CD4-positive, CD25-positive, alpha-beta regulatory T cell (primary cell): ENCODE measurements at regions not wholly inside any gene's neighbourhood (a gene's known extent, or its start where the extent isn't known, plus 50 kb on each side); places are given as distances from the start of the nearest gene placed in this dataset.

Experiments used
- ATAC-seq, 2 donors: fragments of 150-1000 bp; cut with Tn5 transposase; one replicate each; pipeline ENCODE4 v1.10.0; 2021; ENCODE audit warnings: low read depth in 2 of 2, moderate number of reproducible peaks in 2 of 2, moderate library complexity in 1 of 2
- DNase-seq, 3 donors: peaks; one replicate each; pipeline versions ENCODE4 v3.0.0 to v3.0.0-alpha.2; 2012 to 2022; ENCODE audit warnings: mixed read lengths in 1 of 3
- H3K27ac ChIP-seq: one replicate; pipeline ENCODE4 v1.7.0; 2013; ENCODE audit warnings: mild to moderate bottlenecking, low read length; ENCODE audit not compliant: insufficient read depth, poor library complexity, severe bottlenecking
- H3K27me3 ChIP-seq: one replicate; pipeline ENCODE4 v1.7.0; 2013; ENCODE audit warnings: low read length; ENCODE audit not compliant: control insufficient read depth, insufficient read depth
- H3K36me3 ChIP-seq: one replicate; pipeline ENCODE4 v1.7.0; 2013; ENCODE audit warnings: mild to moderate bottlenecking, low read length, moderate library complexity; ENCODE audit not compliant: control insufficient read depth, insufficient read depth
- H3K4me1 ChIP-seq: 2 replicates; pipeline ENCODE4 v1.7.0; 2013; ENCODE audit warnings: mild to moderate bottlenecking, low read length; ENCODE audit not compliant: insufficient read depth, control insufficient read depth, poor library complexity, severe bottlenecking
- H3K4me3 ChIP-seq: one replicate; pipeline ENCODE4 v1.7.0; 2013; ENCODE audit warnings: low read depth, mild to moderate bottlenecking, low read length, moderate library complexity
- H3K9me3 ChIP-seq, 2 experiments: 1 replicate in 1 of 2; 2 replicates in 1 of 2; pipeline ENCODE4 v1.7.0; 2013; ENCODE audit warnings: low read length in 2 of 2, mild to moderate bottlenecking in 1 of 2, moderate library complexity in 1 of 2; ENCODE audit not compliant: control insufficient read depth in 2 of 2
- H3K27ac Mint-ChIP-seq, 3 donors: one replicate each; pipeline ENCODE4 v1.8.0; 2020 to 2022; ENCODE audit warnings: mild to moderate bottlenecking in 3 of 3, mixed read lengths in 3 of 3, moderate library complexity in 2 of 3
- H3K27me3 Mint-ChIP-seq: one replicate; pipeline ENCODE4 v1.8.0; 2022; ENCODE audit warnings: mild to moderate bottlenecking, mixed read lengths
- H3K36me3 Mint-ChIP-seq: one replicate; pipeline ENCODE4 v1.8.0; 2020; ENCODE audit warnings: mixed read lengths
- H3K4me1 Mint-ChIP-seq, 4 donors: one replicate each; pipeline ENCODE4 v1.8.0; 2020 to 2022; ENCODE audit warnings: mixed read lengths in 4 of 4, mild to moderate bottlenecking in 1 of 4
- H3K4me3 Mint-ChIP-seq, 4 donors: one replicate each; pipeline ENCODE4 v1.8.0; 2020 to 2022; ENCODE audit warnings: mild to moderate bottlenecking in 4 of 4, mixed read lengths in 4 of 4, moderate library complexity in 3 of 4
- H3K9me3 Mint-ChIP-seq, 7 donors: one replicate each; pipeline ENCODE4 v1.8.0; 2020 to 2022; ENCODE audit warnings: mixed read lengths in 7 of 7, mild to moderate bottlenecking in 3 of 7, moderate library complexity in 2 of 7

DNA sequence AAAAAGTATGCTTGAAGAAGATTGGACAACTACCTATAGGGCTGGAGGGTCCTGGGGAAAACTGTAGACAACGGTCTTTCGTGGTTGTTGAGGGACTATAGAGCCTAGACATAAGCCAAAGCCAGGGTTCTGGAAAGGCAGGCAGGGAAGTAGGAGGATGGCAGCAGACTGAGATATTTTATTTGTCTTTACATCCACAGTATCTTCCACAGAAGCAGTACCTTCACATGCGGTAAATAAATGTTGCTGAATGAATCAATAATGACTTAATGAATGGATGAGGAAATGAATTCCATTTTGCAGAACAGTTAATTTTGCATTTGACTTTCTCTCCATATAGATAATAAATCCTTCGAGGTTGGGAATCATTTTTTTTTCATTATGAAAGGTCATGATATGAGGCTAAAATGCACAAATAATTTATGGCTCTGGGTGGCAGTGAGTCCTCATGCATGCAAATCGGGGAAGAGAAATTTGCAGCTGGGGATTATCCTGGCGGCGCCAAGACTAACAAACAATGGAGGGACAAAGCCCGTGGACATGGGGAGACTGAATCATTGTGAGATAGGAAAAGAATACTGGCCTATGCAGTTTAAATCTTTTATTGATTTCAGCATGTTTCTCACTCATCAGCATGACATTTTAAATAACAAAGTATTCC lies 102.0 kb downstream of the ERCC5 start:
- no peaks in the 10 kb centered on the region for H3K27me3 ChIP-seq
- H3K4me3 ChIP-seq = no peak overlapping the region
- H3K4me1 Mint-ChIP-seq = no peaks in the 10 kb centered on the region
- H3K4me3 Mint-ChIP-seq = no peak overlapping the region
- no peaks in the 10 kb centered on the region for H3K4me1 ChIP-seq
- H3K27me3 Mint-ChIP-seq = peaks cover 4% of the 10 kb centered on the region
- H3K36me3 Mint-ChIP-seq = no peaks in the 10 kb centered on the region
- ATAC-seq (no peak), DNase-seq (no peak)
- no peak overlapping the region for H3K27ac ChIP-seq
- H3K27ac Mint-ChIP-seq = no peak overlapping the region
- H3K36me3 ChIP-seq = no peaks in the 10 kb centered on the region
- H3K9me3 Mint-ChIP-seq = peaks cover 0 to 4% (median 0%) of the 10 kb centered on the region in 7 donors
- no peaks in the 10 kb centered on the region for H3K9me3 ChIP-seq

DNA sequence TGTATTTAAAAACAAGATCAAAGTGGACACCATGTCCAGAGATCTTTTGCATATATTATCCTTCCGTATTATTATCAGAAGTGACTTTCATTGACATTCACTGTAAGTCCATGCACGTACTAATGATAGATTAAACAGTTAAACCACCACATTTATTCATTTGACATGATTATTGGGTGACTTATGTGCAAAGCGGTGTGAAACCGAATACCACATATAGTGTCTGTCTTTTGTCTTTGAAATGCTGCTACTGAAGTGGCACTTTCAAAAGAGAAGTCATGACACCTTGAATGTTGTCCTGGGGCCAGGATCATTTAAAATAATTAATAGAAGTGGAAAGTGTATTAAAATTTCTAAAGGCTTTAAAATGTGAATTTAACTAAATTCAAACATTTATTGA lies 100.1 kb downstream of the ERCC5 start:
- H3K27ac Mint-ChIP-seq = no peak overlapping the region
- H3K36me3 Mint-ChIP-seq = no peaks in the 10 kb centered on the region
- H3K4me1 Mint-ChIP-seq = no peaks in the 10 kb centered on the region
- H3K36me3 ChIP-seq = no peaks in the 10 kb centered on the region
- no peaks in the 10 kb centered on the region for H3K4me1 ChIP-seq
- H3K9me3 ChIP-seq = no peaks in the 10 kb centered on the region
- no peak for DNase-seq
- H3K9me3 Mint-ChIP-seq = peaks cover 0 to 8% (median 2%) of the 10 kb centered on the region in 7 donors
- no peak for ATAC-seq
- peaks cover 4% of the 10 kb centered on the region for H3K27me3 Mint-ChIP-seq
- H3K4me3 ChIP-seq = no peak overlapping the region
- H3K27ac ChIP-seq = no peak overlapping the region
- no peak overlapping the region for H3K4me3 Mint-ChIP-seq
- no peaks in the 10 kb centered on the region for H3K27me3 ChIP-seq

DNA sequence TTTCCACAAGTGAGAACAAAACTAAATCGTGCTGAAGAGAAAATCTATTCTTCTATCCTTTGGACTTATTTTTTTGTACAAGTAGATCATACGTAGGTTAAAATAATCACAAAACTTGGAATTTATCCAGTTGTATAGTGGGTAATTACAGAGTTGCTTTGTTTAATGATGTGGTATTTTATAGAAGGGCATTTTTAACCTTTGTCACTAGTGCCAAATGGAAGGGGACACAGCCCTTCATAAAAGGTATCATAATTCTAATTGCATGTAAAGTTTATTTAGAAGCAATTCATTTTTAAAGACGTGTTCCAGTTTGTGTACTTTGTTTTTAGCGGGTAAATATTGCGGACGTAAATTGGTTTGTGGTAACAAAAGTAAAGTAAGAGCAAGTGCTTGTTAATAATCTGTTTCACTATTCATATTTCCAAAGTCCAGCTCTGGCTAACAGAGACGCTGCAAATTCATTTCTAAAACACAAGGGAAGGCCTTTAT lies 99.5 kb downstream of the ERCC5 start:
- no peak for DNase-seq
- Mint-ChIP-seq H3K9me3 (peaks cover 0 to 8% (median 2%) of the 10 kb centered on the region in 7 donors), H3K27ac (no peak overlapping the region), H3K4me1 (no peaks in the 10 kb centered on the region), H3K36me3 (no peaks in the 10 kb centered on the region), H3K27me3 (peaks cover 4% of the 10 kb centered on the region), H3K4me3 (no peak overlapping the region)
- Histone ChIP-seq H3K27ac (no peak overlapping the region), H3K4me3 (no peak overlapping the region), H3K27me3 (no peaks in the 10 kb centered on the region), H3K9me3 (no peaks in the 10 kb centered on the region), H3K36me3 (no peaks in the 10 kb centered on the region), H3K4me1 (no peaks in the 10 kb centered on the region)
- ATAC-seq = no peak

DNA sequence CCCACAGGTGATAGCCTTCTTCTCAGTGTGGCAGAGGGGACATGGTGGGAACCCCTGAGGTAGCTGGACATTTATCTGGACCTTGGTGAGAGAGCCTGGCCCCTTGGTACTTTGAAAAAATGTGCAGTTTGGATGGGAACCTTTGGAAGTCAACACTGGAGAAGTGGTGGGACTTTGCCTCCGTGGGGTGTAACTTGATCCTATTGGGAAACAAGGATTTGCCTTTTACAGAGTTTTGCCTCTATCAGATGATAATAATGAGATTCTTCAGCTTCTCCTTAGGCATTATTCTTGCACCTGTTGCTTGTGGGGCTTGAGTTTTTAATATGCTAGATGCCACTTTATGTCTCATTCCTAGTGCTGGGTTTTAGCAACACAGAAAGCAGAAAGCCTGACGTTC lies 99.0 kb downstream of the ERCC5 start:
- peaks cover 4% of the 10 kb centered on the region for H3K27me3 Mint-ChIP-seq
- Histone ChIP-seq H3K27ac (no peak overlapping the region), H3K9me3 (no peaks in the 10 kb centered on the region), H3K36me3 (no peaks in the 10 kb centered on the region), H3K27me3 (no peaks in the 10 kb centered on the region), H3K4me3 (no peak overlapping the region), H3K4me1 (no peaks in the 10 kb centered on the region)
- H3K4me3 Mint-ChIP-seq = no peak overlapping the region
- no peaks in the 10 kb centered on the region for H3K36me3 Mint-ChIP-seq
- H3K4me1 Mint-ChIP-seq = no peaks in the 10 kb centered on the region
- H3K9me3 Mint-ChIP-seq = peaks cover 0 to 8% (median 5%) of the 10 kb centered on the region in 7 donors
- DNase-seq = no peak
- no peak overlapping the region for H3K27ac Mint-ChIP-seq
- ATAC-seq = no peak

DNA sequence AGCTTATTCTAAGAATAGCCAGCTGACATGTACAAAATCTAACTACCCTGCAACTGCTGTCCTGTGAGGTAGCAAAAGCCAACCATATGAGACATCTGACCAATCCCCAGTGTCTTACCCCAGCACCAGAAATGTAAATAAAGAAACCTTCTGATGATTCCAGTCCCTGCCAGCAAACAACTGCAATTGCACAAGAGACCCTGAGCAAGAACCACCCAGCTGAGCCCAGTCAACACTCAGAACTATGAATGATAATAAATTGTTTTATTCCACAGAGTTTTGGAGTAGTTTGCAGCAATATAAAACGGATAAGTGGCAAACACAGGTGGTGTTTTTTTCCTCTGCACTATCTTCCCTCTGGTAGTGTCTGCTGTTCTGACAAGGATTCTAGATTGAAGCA lies 94.9 kb downstream of the ERCC5 start:
- peaks cover 8% of the 10 kb centered on the region for H3K27me3 Mint-ChIP-seq
- H3K4me1 Mint-ChIP-seq = no peaks in the 10 kb centered on the region
- peaks cover 0 to 10% (median 5%) of the 10 kb centered on the region in 7 donors for H3K9me3 Mint-ChIP-seq

DNA sequence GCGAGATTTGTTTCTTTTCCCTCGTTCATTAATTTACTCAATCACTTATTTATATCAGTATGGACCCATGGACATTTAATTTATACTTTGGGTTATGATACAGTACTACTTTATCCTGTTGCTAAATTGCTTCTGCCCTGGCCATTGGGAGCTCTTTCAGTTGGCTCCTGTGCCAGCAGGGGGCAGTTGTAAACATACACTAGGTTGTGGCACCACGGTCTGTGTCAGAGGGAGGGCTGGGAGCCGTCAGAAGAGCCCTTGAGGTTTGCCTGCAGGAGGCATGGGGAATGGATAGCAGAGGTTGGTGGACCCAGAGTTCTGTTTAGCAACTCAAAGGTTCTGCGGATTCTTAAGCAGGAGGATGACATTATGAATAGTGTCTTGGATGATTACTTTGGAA lies 94.3 kb downstream of the ERCC5 start:
- H3K36me3 Mint-ChIP-seq = no peaks in the 10 kb centered on the region
- Histone ChIP-seq H3K27me3 (no peaks in the 10 kb centered on the region), H3K4me3 (no peak overlapping the region), H3K9me3 (no peaks in the 10 kb centered on the region), H3K27ac (no peak overlapping the region), H3K36me3 (no peaks in the 10 kb centered on the region), H3K4me1 (no peaks in the 10 kb centered on the region)
- DNase-seq (no peak), ATAC-seq (no peak)
- no peaks in the 10 kb centered on the region for H3K4me1 Mint-ChIP-seq
- peaks cover 8% of the 10 kb centered on the region for H3K27me3 Mint-ChIP-seq
- H3K4me3 Mint-ChIP-seq = no peak overlapping the region
- H3K9me3 Mint-ChIP-seq = peaks cover 0 to 10% (median 5%) of the 10 kb centered on the region in 7 donors
- no peak overlapping the region for H3K27ac Mint-ChIP-seq

More for the DNA sequence above, 94.9 kb downstream of the ERCC5 start:
- Histone ChIP-seq H3K27ac (no peak overlapping the region), H3K4me3 (no peak overlapping the region), H3K4me1 (no peaks in the 10 kb centered on the region), H3K9me3 (no peaks in the 10 kb centered on the region), H3K27me3 (no peaks in the 10 kb centered on the region), H3K36me3 (no peaks in the 10 kb centered on the region)
- DNase-seq (no peak), ATAC-seq (no peak)
- Mint-ChIP-seq H3K4me3 (no peak overlapping the region), H3K27ac (no peak overlapping the region), H3K36me3 (no peaks in the 10 kb centered on the region)

DNA sequence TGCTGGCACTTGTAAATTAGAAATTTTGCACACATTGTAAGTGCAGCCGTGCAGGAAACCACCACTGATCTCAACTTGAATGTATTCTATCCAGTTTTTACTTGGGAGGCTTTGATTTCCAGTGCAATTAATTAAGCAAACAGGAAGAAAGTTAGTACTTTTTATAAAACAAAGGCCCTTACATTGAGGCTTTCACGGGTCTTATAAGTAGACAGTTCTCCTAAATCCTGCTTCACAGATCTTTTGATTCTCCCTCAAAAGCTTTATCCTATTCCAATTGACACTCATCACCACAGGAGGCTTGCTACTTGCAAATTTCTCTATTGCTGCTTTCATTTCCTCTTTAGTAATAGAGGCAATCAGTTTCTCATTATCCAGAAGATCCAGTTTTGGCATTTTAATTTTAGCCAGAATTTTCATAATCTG lies 90.1 kb downstream of the ERCC5 start:
- DNase-seq (no peak), ATAC-seq (no peak)
- peaks cover 1% of the 10 kb centered on the region for H3K27me3 ChIP-seq
- Mint-ChIP-seq H3K9me3 (peaks cover 0 to 5% (median 2%) of the 10 kb centered on the region in 7 donors), H3K4me3 (no peak overlapping the region), H3K27me3 (peaks cover 18% of the 10 kb centered on the region), H3K27ac (no peak overlapping the region), H3K36me3 (no peaks in the 10 kb centered on the region), H3K4me1 (no peaks in the 10 kb centered on the region)
- no peaks in the 10 kb centered on the region for H3K36me3 ChIP-seq
- no peaks in the 10 kb centered on the region for H3K4me1 ChIP-seq
- no peak overlapping the region for H3K4me3 ChIP-seq
- no peak overlapping the region for H3K27ac ChIP-seq
- no peaks in the 10 kb centered on the region for H3K9me3 ChIP-seq

DNA sequence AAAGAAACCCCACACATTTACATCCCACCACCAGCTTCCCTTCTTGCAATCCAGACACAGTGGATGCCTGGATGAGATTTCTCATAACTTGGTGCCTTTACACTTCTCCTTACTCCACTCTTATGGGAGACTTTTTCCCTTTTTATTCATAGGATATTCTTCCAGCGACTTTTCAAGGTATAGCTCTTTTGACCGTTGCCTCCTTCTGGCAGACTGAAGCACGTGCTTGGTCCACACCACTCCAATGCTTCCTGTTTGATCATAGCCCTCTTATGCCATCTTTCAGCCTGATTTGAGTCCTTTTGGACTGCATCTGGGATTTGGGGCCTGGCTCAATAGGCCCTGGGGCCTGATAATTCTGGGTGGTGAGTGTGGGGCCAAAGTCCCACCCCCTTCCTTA lies 87.7 kb downstream of the ERCC5 start:
- ATAC-seq = no peak
- H3K36me3 ChIP-seq = no peaks in the 10 kb centered on the region
- Mint-ChIP-seq H3K4me3 (no peak overlapping the region), H3K9me3 (peaks cover 0 to 5% (median 0%) of the 10 kb centered on the region in 7 donors), H3K27me3 (peaks cover 22% of the 10 kb centered on the region), H3K4me1 (no peaks in the 10 kb centered on the region), H3K36me3 (no peaks in the 10 kb centered on the region), H3K27ac (no peak overlapping the region)
- peaks cover 1% of the 10 kb centered on the region for H3K27me3 ChIP-seq
- H3K27ac ChIP-seq = no peak overlapping the region
- H3K9me3 ChIP-seq = no peaks in the 10 kb centered on the region
- DNase-seq = no peak
- no peaks in the 10 kb centered on the region for H3K4me1 ChIP-seq
- no peak overlapping the region for H3K4me3 ChIP-seq
